MCF 10A (cell line): ENCODE measurements at regions not wholly inside any gene's neighbourhood (a gene's known extent, or its start where the extent isn't known, plus 50 kb on each side); places are given as distances from the start of the nearest gene placed in this dataset.
"Not testable (repeated sequence)": the region's sequence is repeated elsewhere in the genome, so short reads cannot be mapped to it uniquely, and the experiment has no call there.

Experiments
- BruUV-seq: library from RNA; stranded (reverse); fragments of 400-500 nt; replicated peaks from 2 replicates; lab custom pipeline; 2021; lab: Mats Ljungman, UMichigan
- CTCF ChIA-PET: fragments of 300-600 bp; sonication (Branson Sonifier 250); formaldehyde crosslinking; extraction: SDS; loops from one replicate; lab custom pipeline; 2021; ENCODE audit warnings: antibody characterized with exemption, inconsistent platforms; lab: Yijun Ruan, JAX
- POLR2A ChIA-PET: fragments of 300-600, 350-650 bp; sonication (Branson Sonifier 250); formaldehyde crosslinking; extraction: SDS; loops from one replicate; lab custom pipeline; 2020; ENCODE audit warnings: antibody characterized with exemption, inconsistent platforms; lab: Yijun Ruan, JAX
- DNase-seq: peaks from one replicate; pipeline ENCODE4 v3.0.0-alpha.2; 2018; ENCODE audit not compliant: unreplicated experiment
- H3K27ac Mint-ChIP-seq: one replicate; pipeline ENCODE4 v1.8.0; 2022; ENCODE audit warnings: mild to moderate bottlenecking, low read depth, mixed read lengths; ENCODE audit not compliant: unreplicated experiment
- H3K27me3 Mint-ChIP-seq: one replicate; pipeline ENCODE4 v1.8.0; 2022; ENCODE audit warnings: mixed read lengths; ENCODE audit not compliant: insufficient read depth, unreplicated experiment
- H3K36me3 Mint-ChIP-seq: one replicate; pipeline ENCODE4 v1.8.0; 2022; ENCODE audit warnings: mild to moderate bottlenecking, moderate library complexity, mixed read lengths; ENCODE audit not compliant: insufficient read depth, unreplicated experiment
- H3K4me1 Mint-ChIP-seq: one replicate; pipeline ENCODE4 v1.8.0; 2022; ENCODE audit warnings: mixed read lengths; ENCODE audit not compliant: insufficient read depth, unreplicated experiment
- H3K4me3 Mint-ChIP-seq: one replicate; pipeline ENCODE4 v1.8.0; 2022; ENCODE audit warnings: mild to moderate bottlenecking, moderate library complexity, mixed read lengths; ENCODE audit not compliant: unreplicated experiment
- H3K9me3 Mint-ChIP-seq: one replicate; pipeline ENCODE4 v1.8.0; 2022; ENCODE audit warnings: mixed read lengths; ENCODE audit not compliant: unreplicated experiment
- CTCF ChIP-seq: fragments of 200-600 bp; IDR thresholded peaks from one replicate; pipeline ENCODE4 v1.8.0; 2022; ENCODE audit warnings: antibody characterized with exemption, mild to moderate bottlenecking; ENCODE audit not compliant: unreplicated experiment
- intact Hi-C: fragments of 100-400 bp; cut with micrococcal nuclease; formaldehyde crosslinking; loops from 2 replicates; pipeline ENCODE4 v1.14.1; 2022

- Mint-ChIP-seq H3K9me3 (no peaks in the 10 kb centered on the region), H3K4me3 (no peak overlapping the region), H3K27ac (no peak overlapping the region), H3K27me3 (peaks cover 9% of the 10 kb centered on the region), H3K4me1 (no peaks in the 10 kb centered on the region), H3K36me3 (no peaks in the 10 kb centered on the region)
- no TSS peak for BruUV-seq
- ChIA-PET POLR2A (interaction anchor here (0.6 kb wide), 2 partner anchors 74 to 330 kb away, joined by 3 to 4 read pairs; no protein-coding TSS in a partner anchor), CTCF (no interaction called here)
- intact Hi-C loops, result no loop called here
- DNase-seq, result no peak
- TF ChIP-seq CTCF, result no peak
These were observed 200.0 kb downstream of the PCDH20 start for GRCh38 chr13:61215601-61216000.

DNA sequence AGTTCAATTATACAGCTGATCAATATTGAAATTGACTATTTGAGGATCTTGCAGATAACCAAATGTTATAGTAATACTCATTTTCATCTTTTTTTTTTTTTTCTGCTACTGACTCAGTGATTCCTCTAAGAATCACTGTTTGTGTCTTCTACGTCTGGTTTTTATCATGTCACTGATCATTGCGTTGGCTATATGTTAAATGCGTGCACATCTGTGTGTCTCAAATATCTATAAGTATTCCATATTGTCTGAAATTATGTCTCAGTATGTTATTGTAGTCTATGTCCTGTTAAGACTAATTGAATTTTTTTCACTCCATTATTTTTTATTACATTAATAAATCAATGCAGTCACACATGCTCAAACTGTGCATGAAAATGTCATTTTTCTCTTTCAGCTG is 200.5 kb downstream of the PCDH20 start:
- no TSS peak for BruUV-seq
- H3K27ac Mint-ChIP-seq, result no peak overlapping the region
- ChIA-PET POLR2A (interaction anchor here (0.6 kb wide), 1 partner anchor 329 kb away, joined by 3 read pairs; no protein-coding TSS in a partner anchor), CTCF (no interaction called here)
- intact Hi-C loops, result no loop called here
- no peak for TF ChIP-seq CTCF
- H3K4me3 Mint-ChIP-seq, result no peak overlapping the region
- H3K36me3 Mint-ChIP-seq, result no peaks in the 10 kb centered on the region
- H3K4me1 Mint-ChIP-seq, result no peaks in the 10 kb centered on the region
- DNase-seq, result no peak
- H3K9me3 Mint-ChIP-seq, result no peaks in the 10 kb centered on the region
- peaks cover 9% of the 10 kb centered on the region for H3K27me3 Mint-ChIP-seq

- Mint-ChIP-seq H3K27ac (no peak overlapping the region), H3K4me1 (no peaks in the 10 kb centered on the region), H3K4me3 (no peak overlapping the region), H3K36me3 (no peaks in the 10 kb centered on the region), H3K9me3 (no peaks in the 10 kb centered on the region), H3K27me3 (peaks cover 9% of the 10 kb centered on the region)
- intact Hi-C loops, result no loop called here
- no peak for DNase-seq
- no TSS peak for BruUV-seq
- TF ChIP-seq CTCF, result no peak
- CTCF ChIA-PET, result interaction anchor here (0.6 kb wide), 1 partner anchor 390 kb away, joined by 3 read pairs; no protein-coding TSS in a partner anchor
- POLR2A ChIA-PET, result no interaction called here
These were observed 201.1 kb downstream of the PCDH20 start for GRCh38 chr13:61214551-61214950.

DNA sequence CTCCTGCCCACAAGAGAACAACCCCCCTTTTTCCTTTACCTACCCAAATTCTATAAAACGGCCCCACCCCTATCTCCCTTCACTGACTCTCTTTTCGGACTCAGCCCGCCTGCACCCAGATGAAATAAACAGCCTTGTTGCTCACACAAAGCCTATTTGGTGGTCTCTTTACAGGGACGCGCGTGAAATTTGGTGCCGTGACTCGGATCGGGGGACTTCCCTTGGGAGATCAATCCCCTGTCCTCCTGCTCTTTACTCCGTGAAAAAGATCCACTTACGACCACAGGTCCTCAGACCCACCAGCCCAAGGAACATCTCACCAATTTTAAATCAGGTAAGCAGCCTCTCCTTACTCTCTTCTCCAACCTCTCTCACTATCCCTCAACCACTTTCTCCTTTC is 209.8 kb downstream of the PCDH20 start:
- POLR2A ChIA-PET, BruUV-seq, H3K27ac Mint-ChIP-seq, H3K4me1 Mint-ChIP-seq, H3K36me3 Mint-ChIP-seq, H3K27me3 Mint-ChIP-seq, DNase-seq, H3K9me3 Mint-ChIP-seq, intact Hi-C loops, H3K4me3 Mint-ChIP-seq, CTCF ChIA-PET: not testable (repeated sequence)

GRCh38 chr13:61204025-61204424 is 211.6 kb downstream of the PCDH20 start:
- TF ChIP-seq CTCF, result no peak

More at GRCh38 chr13:61204025-61204424, 211.6 kb downstream of the PCDH20 start:
- H3K9me3 Mint-ChIP-seq, result peaks cover 7% of the 10 kb centered on the region
- no peaks in the 10 kb centered on the region for H3K27me3 Mint-ChIP-seq
- no peak overlapping the region for H3K27ac Mint-ChIP-seq
- intact Hi-C loops, result no loop called here
- H3K4me1 Mint-ChIP-seq, result no peaks in the 10 kb centered on the region
- no peak overlapping the region for H3K4me3 Mint-ChIP-seq
- POLR2A ChIA-PET, result no interaction called here
- CTCF ChIA-PET, result no interaction called here
- H3K36me3 Mint-ChIP-seq, result no peaks in the 10 kb centered on the region
- no TSS peak for BruUV-seq
- no peak for DNase-seq
